PC-3 (cell line): ENCODE measurements at regions not wholly inside any gene's neighbourhood (a gene's known extent, or its start where the extent isn't known, plus 50 kb on each side); places are given as distances from the start of the nearest gene placed in this dataset.

Source experiments
- CTCF ChIP-seq: fragments of 300-600 bp; sonication (generic); conservative IDR thresholded peaks from 2 replicates; pipeline ENCODE4 v1.5.1; 2017; ENCODE audit warnings: antibody characterized with exemption, low read depth, mild to moderate bottlenecking, low read length
- EZH2 ChIP-seq: fragments of 300-600 bp; sonication (generic); IDR thresholded peaks from one replicate; pipeline ENCODE4 v1.6.1; 2017; ENCODE audit warnings: antibody characterized with exemption, mild to moderate bottlenecking, low read length; ENCODE audit not compliant: unreplicated experiment
- EZH2phosphoT487 ChIP-seq: fragments of 300-600 bp; sonication (generic); IDR thresholded peaks from 2 replicates; pipeline ENCODE4 v1.6.1; 2018; ENCODE audit warnings: mild to moderate bottlenecking, antibody characterized with exemption, low read length, borderline replicate concordance

GRCh38 chr20:48124960-48125359 lies 339.7 kb upstream of the SULF2 start:
- TF ChIP-seq CTCF = no peak
- TF ChIP-seq EZH2phosphoT487 = no peak
- TF ChIP-seq EZH2 = no peak
